Astrocyte (in vitro differentiated cells and primary cell): ENCODE measurements at regions not wholly inside any gene's neighbourhood (a gene's known extent, or its start where the extent isn't known, plus 50 kb on each side); places are given as distances from the start of the nearest gene placed in this dataset.

ENCODE experiments used
- CTCF ChIP-seq: IDR thresholded peaks from 2 replicates; pipeline ENCODE4 v1.5.1; 2011; ENCODE audit warnings: low read depth, mild to moderate bottlenecking, inconsistent platforms, low read length, moderate library complexity; ENCODE audit not compliant: insufficient read depth
- EZH2 ChIP-seq: IDR thresholded peaks from 2 replicates; pipeline ENCODE4 v1.6.1; 2012; ENCODE audit warnings: mild to moderate bottlenecking, low read length, inconsistent platforms; ENCODE audit not compliant: insufficient read depth

- TF ChIP-seq CTCF (no peak), EZH2 (no peak)
Observed at GRCh38 chr2:8219096-8219495, 462.8 kb upstream of the ID2 start.
